ENCODE measurements at regions not wholly inside any gene's neighbourhood (a gene's known extent, or its start where the extent isn't known, plus 50 kb on each side); places are given as distances from the start of the nearest gene placed in this dataset.

DNA sequence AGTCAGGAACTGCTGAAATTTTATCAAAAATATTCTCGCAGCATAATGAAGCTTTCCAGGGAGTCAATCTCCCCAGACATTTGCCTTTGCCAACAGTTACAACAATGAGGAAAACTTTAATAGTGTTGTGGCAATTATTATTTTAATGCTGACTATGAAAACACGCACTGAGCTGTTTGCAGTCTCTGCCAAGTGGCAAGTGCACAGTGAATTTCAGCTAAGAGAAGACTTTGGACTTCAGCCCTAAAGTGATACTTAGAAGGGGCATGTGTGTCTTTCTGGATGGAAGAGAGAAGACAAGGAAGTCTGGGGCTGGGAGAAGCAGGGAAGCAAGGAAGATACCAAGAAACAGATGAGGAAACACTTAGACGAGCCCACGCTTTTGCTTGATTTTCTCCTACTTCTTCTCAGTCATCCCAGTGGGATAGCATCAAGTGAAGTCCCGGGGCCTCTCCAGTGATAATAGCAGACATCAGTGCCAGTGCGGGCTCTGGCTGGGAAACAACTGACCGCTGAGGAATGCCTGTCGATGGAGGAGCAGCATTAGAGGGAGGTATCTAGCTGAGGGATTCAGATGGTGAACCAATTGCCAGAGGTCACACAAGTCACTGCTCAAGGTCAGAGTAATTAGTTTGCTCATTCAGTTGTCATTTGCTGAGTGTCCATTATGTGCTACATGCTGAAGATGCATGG, 196.3 kb downstream of the TTLL7 start:
- TF ChIP-seq, protein P1, sequence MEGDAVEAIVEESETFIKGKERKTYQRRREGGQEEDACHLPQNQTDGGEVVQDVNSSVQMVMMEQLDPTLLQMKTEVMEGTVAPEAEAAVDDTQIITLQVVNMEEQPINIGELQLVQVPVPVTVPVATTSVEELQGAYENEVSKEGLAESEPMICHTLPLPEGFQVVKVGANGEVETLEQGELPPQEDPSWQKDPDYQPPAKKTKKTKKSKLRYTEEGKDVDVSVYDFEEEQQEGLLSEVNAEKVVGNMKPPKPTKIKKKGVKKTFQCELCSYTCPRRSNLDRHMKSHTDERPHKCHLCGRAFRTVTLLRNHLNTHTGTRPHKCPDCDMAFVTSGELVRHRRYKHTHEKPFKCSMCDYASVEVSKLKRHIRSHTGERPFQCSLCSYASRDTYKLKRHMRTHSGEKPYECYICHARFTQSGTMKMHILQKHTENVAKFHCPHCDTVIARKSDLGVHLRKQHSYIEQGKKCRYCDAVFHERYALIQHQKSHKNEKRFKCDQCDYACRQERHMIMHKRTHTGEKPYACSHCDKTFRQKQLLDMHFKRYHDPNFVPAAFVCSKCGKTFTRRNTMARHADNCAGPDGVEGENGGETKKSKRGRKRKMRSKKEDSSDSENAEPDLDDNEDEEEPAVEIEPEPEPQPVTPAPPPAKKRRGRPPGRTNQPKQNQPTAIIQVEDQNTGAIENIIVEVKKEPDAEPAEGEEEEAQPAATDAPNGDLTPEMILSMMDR (IDR thresholded peaks at IDR 0.05): no peak
- TF ChIP-seq EP300 (IDR thresholded peaks at IDR 0.05): no peak
